ENCODE measurements at regions not wholly inside any gene's neighbourhood (a gene's known extent, or its start where the extent isn't known, plus 50 kb on each side); places are given as distances from the start of the nearest gene placed in this dataset.

- Histone ChIP-seq H3K4me3 (no peak overlapping the region), H3K27me3 (no peaks in the 10 kb centered on the region), H3K4me1 (ENCODE audit: low read depth) (no peaks in the 10 kb centered on the region), H3K27ac (no peak overlapping the region), H3K36me3 (no peaks in the 10 kb centered on the region), H3K9me3 (ENCODE audit: low read depth) (no peaks in the 10 kb centered on the region)
- DNase-seq (ENCODE audit: low read depth in 1 of 2, low spot score in 1 of 2), result no peak
- TF ChIP-seq CTCF (IDR thresholded peaks at IDR 0.05; ENCODE audit: low read depth, low read length), result no peak
Measured at GRCh38 chr12:127936463-127936862, 330.5 kb upstream of the TMEM132C start.

GRCh38 chr12:127941332-127941731 is 325.6 kb upstream of the TMEM132C start:
- DNase-seq (ENCODE audit: low read depth in 1 of 2, low spot score in 1 of 2), result no peak
- Histone ChIP-seq H3K36me3 (no peaks in the 10 kb centered on the region), H3K4me3 (no peak overlapping the region), H3K27me3 (no peaks in the 10 kb centered on the region), H3K27ac (no peak overlapping the region), H3K9me3 (ENCODE audit: low read depth) (no peaks in the 10 kb centered on the region), H3K4me1 (ENCODE audit: low read depth) (no peaks in the 10 kb centered on the region)
- TF ChIP-seq CTCF (IDR thresholded peaks at IDR 0.05; ENCODE audit: low read depth, low read length), result no peak

GRCh38 chr12:127942981-127943380 is 324.0 kb upstream of the TMEM132C start:
- DNase-seq (ENCODE audit: low read depth in 1 of 2, low spot score in 1 of 2), result no peak
- Histone ChIP-seq H3K36me3 (no peaks in the 10 kb centered on the region), H3K4me1 (ENCODE audit: low read depth) (no peaks in the 10 kb centered on the region), H3K27ac (no peak overlapping the region), H3K9me3 (ENCODE audit: low read depth) (no peaks in the 10 kb centered on the region), H3K4me3 (no peak overlapping the region), H3K27me3 (no peaks in the 10 kb centered on the region)
- no peak for TF ChIP-seq CTCF (IDR thresholded peaks at IDR 0.05; ENCODE audit: low read depth, low read length)

GRCh38 chr12:127943481-127944210 is 323.3 kb upstream of the TMEM132C start:
- H3K27me3 ChIP-seq, result no peaks in the 10 kb centered on the region
- H3K36me3 ChIP-seq, result no peaks in the 10 kb centered on the region
- TF ChIP-seq CTCF (IDR thresholded peaks at IDR 0.05; ENCODE audit: low read depth, low read length), result no peak
- no peak overlapping the region for H3K4me3 ChIP-seq
- H3K4me1 ChIP-seq (ENCODE audit: low read depth), result no peaks in the 10 kb centered on the region
- H3K9me3 ChIP-seq (ENCODE audit: low read depth), result no peaks in the 10 kb centered on the region
- no peak overlapping the region for H3K27ac ChIP-seq
- no peak for DNase-seq (ENCODE audit: low read depth in 1 of 2, low spot score in 1 of 2)

- Histone ChIP-seq H3K27ac (no peak overlapping the region), H3K9me3 (ENCODE audit: low read depth) (no peaks in the 10 kb centered on the region), H3K36me3 (no peaks in the 10 kb centered on the region), H3K4me3 (no peak overlapping the region), H3K4me1 (ENCODE audit: low read depth) (no peaks in the 10 kb centered on the region), H3K27me3 (no peaks in the 10 kb centered on the region)
- no peak for DNase-seq (ENCODE audit: low read depth in 1 of 2, low spot score in 1 of 2)
- TF ChIP-seq CTCF (IDR thresholded peaks at IDR 0.05; ENCODE audit: low read depth, low read length), result no peak
Measured at GRCh38 chr12:127944211-127944899, 322.6 kb upstream of the TMEM132C start.
